Sigmoid colon (tissue), 4 donors: ENCODE measurements at regions not wholly inside any gene's neighbourhood (a gene's known extent, or its start where the extent isn't known, plus 50 kb on each side); places are given as distances from the start of the nearest gene placed in this dataset.

Source experiments
- CTCF ChIP-seq, 4 experiments: fragments of 450-650 bp in 3 of 4; fragments of 200-600 bp in 1 of 4; IDR thresholded peaks; one replicate each; pipeline ENCODE4 v1.5.1; 2016 to 2019; ENCODE audit warnings: antibody characterized with exemption in 4 of 4, mild to moderate bottlenecking in 3 of 4, moderate library complexity in 2 of 4
- EP300 ChIP-seq, 4 donors: sonication (generic); formaldehyde crosslinking; IDR thresholded peaks; one replicate each; pipeline ENCODE4 v1.6.1; 2017; ENCODE audit warnings: antibody characterized with exemption in 4 of 4
- POLR2A ChIP-seq, 2 donors: fragments of 450-650 bp; IDR thresholded peaks; one replicate each; pipeline ENCODE4 v1.6.1; 2016; ENCODE audit warnings: antibody characterized with exemption in 2 of 2, mild to moderate bottlenecking in 2 of 2, moderate library complexity in 2 of 2
- POLR2AphosphoS5 ChIP-seq, 4 donors: sonication (generic); formaldehyde crosslinking; IDR thresholded peaks; one replicate each; pipeline ENCODE4 v1.6.1; 2017; ENCODE audit warnings: antibody characterized with exemption in 4 of 4

GRCh38 chr5:92758552-92758951 lies 822.5 kb downstream of the NR2F1-AS1 start:
- TF ChIP-seq CTCF (IDR thresholded peaks at IDR 0.05) = no peak
- no peak for TF ChIP-seq POLR2AphosphoS5 (IDR thresholded peaks at IDR 0.05)
- no peak for TF ChIP-seq POLR2A (IDR thresholded peaks at IDR 0.05)
- no peak for TF ChIP-seq EP300 (IDR thresholded peaks at IDR 0.05)
